Ovary (tissue), 3 donors: ENCODE measurements at regions not wholly inside any gene's neighbourhood (a gene's known extent, or its start where the extent isn't known, plus 50 kb on each side); places are given as distances from the start of the nearest gene placed in this dataset.

Source experiments
- EP300 ChIP-seq: sonication (generic); formaldehyde crosslinking; IDR thresholded peaks from one replicate; pipeline ENCODE4 v1.6.1; 2017; ENCODE audit warnings: antibody characterized with exemption
- TF ChIP-seq, protein P1 (sequence below), 3 donors: fragments of 450-650 bp in 2 of 3; fragments of 200-600 bp in 1 of 3; IDR thresholded peaks; one replicate each; pipeline versions ENCODE4 v1.5.1 to v1.8.0; 2016 to 2022; ENCODE audit warnings: antibody characterized with exemption in 3 of 3, mild to moderate bottlenecking in 1 of 3
- donor health status: DM: no; HTN: no; CAD: no.

DNA sequence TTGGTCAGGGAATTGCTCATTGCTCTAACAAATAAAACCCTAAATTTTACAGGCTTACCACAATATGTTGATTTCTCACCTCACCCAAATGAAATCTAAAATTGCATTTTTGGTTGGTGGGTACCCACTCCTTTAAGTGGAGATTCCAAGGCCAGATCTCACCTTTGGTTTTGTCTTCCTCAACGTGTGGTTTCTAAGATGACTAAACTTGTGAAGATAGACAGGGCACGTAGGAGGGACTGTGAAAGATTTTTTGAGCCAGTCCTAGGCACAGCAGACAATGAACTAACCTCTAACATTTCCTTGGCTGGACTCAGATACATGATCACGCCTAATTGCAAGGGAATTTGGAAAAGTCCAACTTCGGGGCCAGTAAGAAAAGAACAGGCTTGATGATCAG lies 1003.9 kb downstream of the FLRT2 start:
- TF ChIP-seq, protein P1, sequence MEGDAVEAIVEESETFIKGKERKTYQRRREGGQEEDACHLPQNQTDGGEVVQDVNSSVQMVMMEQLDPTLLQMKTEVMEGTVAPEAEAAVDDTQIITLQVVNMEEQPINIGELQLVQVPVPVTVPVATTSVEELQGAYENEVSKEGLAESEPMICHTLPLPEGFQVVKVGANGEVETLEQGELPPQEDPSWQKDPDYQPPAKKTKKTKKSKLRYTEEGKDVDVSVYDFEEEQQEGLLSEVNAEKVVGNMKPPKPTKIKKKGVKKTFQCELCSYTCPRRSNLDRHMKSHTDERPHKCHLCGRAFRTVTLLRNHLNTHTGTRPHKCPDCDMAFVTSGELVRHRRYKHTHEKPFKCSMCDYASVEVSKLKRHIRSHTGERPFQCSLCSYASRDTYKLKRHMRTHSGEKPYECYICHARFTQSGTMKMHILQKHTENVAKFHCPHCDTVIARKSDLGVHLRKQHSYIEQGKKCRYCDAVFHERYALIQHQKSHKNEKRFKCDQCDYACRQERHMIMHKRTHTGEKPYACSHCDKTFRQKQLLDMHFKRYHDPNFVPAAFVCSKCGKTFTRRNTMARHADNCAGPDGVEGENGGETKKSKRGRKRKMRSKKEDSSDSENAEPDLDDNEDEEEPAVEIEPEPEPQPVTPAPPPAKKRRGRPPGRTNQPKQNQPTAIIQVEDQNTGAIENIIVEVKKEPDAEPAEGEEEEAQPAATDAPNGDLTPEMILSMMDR (IDR thresholded peaks at IDR 0.05) = no peak
- TF ChIP-seq EP300 = no peak
